Endothelial cell of umbilical vein (primary cell): ENCODE measurements at regions not wholly inside any gene's neighbourhood (a gene's known extent, or its start where the extent isn't known, plus 50 kb on each side); places are given as distances from the start of the nearest gene placed in this dataset.

Source experiments
- BruUV-seq: library from RNA; stranded (reverse); fragments of 400-500 nt; replicated peaks from 2 replicates; lab custom pipeline; 2021; lab: Mats Ljungman, UMichigan
- CTCF ChIA-PET: fragments of 300-600, 350-600 bp; sonication (Branson Sonifier 250); formaldehyde crosslinking; loops from one replicate; lab custom pipeline; 2021; ENCODE audit warnings: antibody characterized with exemption, inconsistent platforms; lab: Charles Lee
- POLR2A ChIA-PET: fragments of 300-600, 350-600 bp; sonication (Branson Sonifier 250); formaldehyde crosslinking; loops from one replicate; lab custom pipeline; 2021; ENCODE audit warnings: antibody characterized with exemption, inconsistent platforms; lab: Charles Lee
- DNase-seq: peaks from one replicate; pipeline ENCODE4 v3.0.0-alpha.2; 2011; ENCODE audit warnings: low read depth, low spot score
- FAIRE-seq: peaks from 2 replicates; lab custom pipeline; 2011; peaks lifted over from hg19 to GRCh38; lab: Jason Lieb, UNC
- H2AFZ ChIP-seq: 2 replicates; pipeline ENCODE4 v1.6.0; 2012; ENCODE audit warnings: low read depth, low read length, control low read depth, inconsistent platforms
- H3K27ac ChIP-seq: 2 replicates; pipeline ENCODE4 v1.5.1; 2011; ENCODE audit warnings: low read depth, mild to moderate bottlenecking, control low read depth, low read length, moderate library complexity; ENCODE audit not compliant: insufficient read depth
- H3K27me3 ChIP-seq, 2 experiments: 2 replicates each; pipeline versions ENCODE4 v1.6.0 to v1.6.1; 2011; ENCODE audit warnings: low read length in 2 of 2, mixed read lengths in 1 of 2; ENCODE audit not compliant: control insufficient read depth in 2 of 2, insufficient read depth in 2 of 2
- H3K36me3 ChIP-seq, 2 experiments: 2 replicates in 1 of 2; 3 replicates in 1 of 2; pipeline ENCODE4 v1.5.1; 2011; ENCODE audit warnings: low read length in 2 of 2, mild to moderate bottlenecking in 1 of 2, moderate library complexity in 1 of 2; ENCODE audit not compliant: control insufficient read depth in 2 of 2, insufficient read depth in 2 of 2; ENCODE audit errors: extremely low read depth in 1 of 2
- H3K4me1 ChIP-seq: 3 replicates; pipeline ENCODE4 v1.5.1; 2011; ENCODE audit warnings: mild to moderate bottlenecking, low read length; ENCODE audit not compliant: control insufficient read depth, insufficient read depth; ENCODE audit errors: extremely low read depth
- H3K4me2 ChIP-seq: 2 replicates; pipeline ENCODE4 v1.6.1; 2011; ENCODE audit warnings: low read length, control low read depth, mixed read lengths; ENCODE audit not compliant: insufficient read depth
- H3K4me3 ChIP-seq, 3 experiments: fragments of 200-600 bp in 1 of 3; sonication (generic), shearing (Covaris generic) in 1 of 3; replicated peaks in 1 of 3; 2 replicates each; pipeline ENCODE4 v1.5.1; 2011 to 2016; ENCODE audit warnings: control low read depth in 3 of 3, low read length in 3 of 3, mild to moderate bottlenecking in 2 of 3, inconsistent platforms in 1 of 3, low read depth in 1 of 3, moderate library complexity in 1 of 3; ENCODE audit not compliant: insufficient read depth in 1 of 3
- H3K79me2 ChIP-seq: 2 replicates; pipeline ENCODE4 v1.6.0; 2012; ENCODE audit warnings: low read length, inconsistent platforms; ENCODE audit not compliant: control insufficient read depth, insufficient read depth
- H3K9ac ChIP-seq: replicated peaks from 2 replicates; pipeline ENCODE3; 2011; ENCODE audit warnings: low read length, control low read depth; ENCODE audit not compliant: insufficient read depth; ENCODE audit errors: extremely low read depth
- H3K9me1 ChIP-seq: replicated peaks from 3 replicates; pipeline ENCODE4 v1.6.0; 2011; ENCODE audit warnings: mild to moderate bottlenecking, low read length; ENCODE audit not compliant: control insufficient read depth, insufficient read depth; ENCODE audit errors: extremely low read depth
- H3K9me3 ChIP-seq: replicated peaks from 2 replicates; pipeline ENCODE4 v1.5.1; 2012; ENCODE audit warnings: low read length, inconsistent platforms; ENCODE audit not compliant: control insufficient read depth, insufficient read depth
- H4K20me1 ChIP-seq: replicated peaks from 2 replicates; pipeline ENCODE3; 2011; ENCODE audit warnings: mild to moderate bottlenecking, low read length; ENCODE audit not compliant: control insufficient read depth, insufficient read depth; ENCODE audit errors: extremely low read depth
- EZH2 ChIP-seq: IDR thresholded peaks from 2 replicates; pipeline ENCODE4 v1.6.1; 2012; ENCODE audit warnings: borderline replicate concordance, low read depth, mild to moderate bottlenecking, moderate library complexity, low read length, inconsistent platforms; ENCODE audit not compliant: severe bottlenecking
- FOS ChIP-seq: IDR thresholded peaks from 2 replicates; pipeline ENCODE4 v1.6.1; 2011; ENCODE audit warnings: mild to moderate bottlenecking, low read length, moderate library complexity, borderline replicate concordance; ENCODE audit not compliant: insufficient read depth
- GATA2 ChIP-seq: IDR thresholded peaks from 2 replicates; pipeline ENCODE4 v1.7.0; 2011; ENCODE audit warnings: low read depth, mild to moderate bottlenecking, moderate library complexity, mixed read lengths, low read length; ENCODE audit not compliant: insufficient read length, insufficient read depth
- JUN ChIP-seq: IDR thresholded peaks from 2 replicates; pipeline ENCODE4 v1.6.1; 2011; ENCODE audit warnings: borderline replicate concordance, low read depth; ENCODE audit not compliant: insufficient read length, insufficient read depth
- MYC ChIP-seq: IDR thresholded peaks from one replicate; pipeline ENCODE4 v1.6.1; 2011; ENCODE audit warnings: mild to moderate bottlenecking, low read depth, low read length
- POLR2A ChIP-seq: IDR thresholded peaks from 2 replicates; pipeline ENCODE4 v1.6.1; 2012; ENCODE audit warnings: low read depth, mild to moderate bottlenecking, control low read depth, low read length
- POLR2AphosphoS5 ChIP-seq: IDR thresholded peaks from 2 replicates; pipeline ENCODE4 v1.6.1; 2012; ENCODE audit warnings: low read depth, mild to moderate bottlenecking, control low read depth, low read length, moderate library complexity; ENCODE audit not compliant: insufficient read depth
- dilution Hi-C: fragments of 300-500 bp; cut with MboI; formaldehyde crosslinking; loops from one replicate; pipeline ENCODE4 v1.15.0; 2019; ENCODE audit warnings: low sequenced_read_pairs; ENCODE audit not compliant: extremely low pct_ligation_motif_present
- intact Hi-C: fragments of 100-400 bp; cut with micrococcal nuclease; formaldehyde crosslinking; loops from one replicate; pipeline ENCODE4 v1.10.0; 2022
- TF ChIP-seq, protein P1 (sequence below): IDR thresholded peaks from 2 replicates; pipeline ENCODE4 v1.6.1; 2011; ENCODE audit not compliant: insufficient read depth, insufficient read length
- TF ChIP-seq, protein P2 (sequence below), 2 donors: IDR thresholded peaks; 1 replicate in 1 of 2; 2 replicates in 1 of 2; pipeline ENCODE4 v1.5.1; 2011; ENCODE audit warnings: low read length in 2 of 2, mild to moderate bottlenecking in 2 of 2, moderate library complexity in 2 of 2, control low read depth in 1 of 2, inconsistent platforms in 1 of 2, low read depth in 1 of 2; ENCODE audit not compliant: insufficient read depth in 1 of 2; ENCODE audit errors: extremely low read depth in 1 of 2

DNA sequence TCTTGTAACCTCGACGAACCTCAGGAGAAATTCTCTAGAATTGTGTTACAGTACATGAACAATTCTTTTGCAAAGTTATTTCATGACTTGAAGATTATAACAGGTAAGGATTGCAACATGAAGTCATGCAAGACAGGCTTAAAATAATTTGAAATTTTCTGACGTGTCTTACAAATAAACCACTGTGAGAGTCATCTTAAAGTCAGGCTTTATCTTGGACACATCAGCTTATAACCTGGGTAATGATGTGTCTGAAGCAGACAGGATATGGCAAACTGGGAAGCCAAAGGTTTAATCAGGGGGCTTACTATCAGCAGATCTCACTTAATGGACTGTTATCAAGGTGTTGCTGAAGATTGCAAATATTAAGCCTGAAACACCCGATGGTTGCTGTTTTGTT is 407.8 kb downstream of the KLF5 start:
- TF ChIP-seq JUN (no peak), GATA2 (no peak), POLR2AphosphoS5 (no peak), EZH2 (no peak), MYC (no peak), FOS (no peak), POLR2A (no peak)
- TF ChIP-seq, protein P1, sequence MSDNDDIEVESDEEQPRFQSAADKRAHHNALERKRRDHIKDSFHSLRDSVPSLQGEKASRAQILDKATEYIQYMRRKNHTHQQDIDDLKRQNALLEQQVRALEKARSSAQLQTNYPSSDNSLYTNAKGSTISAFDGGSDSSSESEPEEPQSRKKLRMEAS = no peak
- TF ChIP-seq, protein P2, sequence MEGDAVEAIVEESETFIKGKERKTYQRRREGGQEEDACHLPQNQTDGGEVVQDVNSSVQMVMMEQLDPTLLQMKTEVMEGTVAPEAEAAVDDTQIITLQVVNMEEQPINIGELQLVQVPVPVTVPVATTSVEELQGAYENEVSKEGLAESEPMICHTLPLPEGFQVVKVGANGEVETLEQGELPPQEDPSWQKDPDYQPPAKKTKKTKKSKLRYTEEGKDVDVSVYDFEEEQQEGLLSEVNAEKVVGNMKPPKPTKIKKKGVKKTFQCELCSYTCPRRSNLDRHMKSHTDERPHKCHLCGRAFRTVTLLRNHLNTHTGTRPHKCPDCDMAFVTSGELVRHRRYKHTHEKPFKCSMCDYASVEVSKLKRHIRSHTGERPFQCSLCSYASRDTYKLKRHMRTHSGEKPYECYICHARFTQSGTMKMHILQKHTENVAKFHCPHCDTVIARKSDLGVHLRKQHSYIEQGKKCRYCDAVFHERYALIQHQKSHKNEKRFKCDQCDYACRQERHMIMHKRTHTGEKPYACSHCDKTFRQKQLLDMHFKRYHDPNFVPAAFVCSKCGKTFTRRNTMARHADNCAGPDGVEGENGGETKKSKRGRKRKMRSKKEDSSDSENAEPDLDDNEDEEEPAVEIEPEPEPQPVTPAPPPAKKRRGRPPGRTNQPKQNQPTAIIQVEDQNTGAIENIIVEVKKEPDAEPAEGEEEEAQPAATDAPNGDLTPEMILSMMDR (IDR thresholded peaks at IDR 0.05; ENCODE audit: extremely low read depth in 1 of 2, insufficient read depth in 1 of 2, low read depth in 1 of 2, low read length in 2 of 2) = no peak
- FAIRE-seq = no peak
- Histone ChIP-seq H3K27ac (no peak overlapping the region), H3K4me1 (no peaks in the 10 kb centered on the region), H3K79me2 (no peaks in the 10 kb centered on the region), H4K20me1 (no peaks in the 10 kb centered on the region), H3K9me1 (no peaks in the 10 kb centered on the region), H3K9me3 (no peaks in the 10 kb centered on the region), H3K4me2 (no peak overlapping the region), H3K9ac (no peak overlapping the region), H3K27me3 (no peaks in the 10 kb centered on the region), H3K4me3 (no peak overlapping the region), H2AFZ (no peak overlapping the region), H3K36me3 (no peaks in the 10 kb centered on the region)
- no peak for DNase-seq
- ChIA-PET CTCF (no interaction called here), POLR2A (no interaction called here)
- no TSS peak for BruUV-seq
- dilution Hi-C loops (no loop called here), intact Hi-C loops (no loop called here)
